ENCODE measurements at regions not wholly inside any gene's neighbourhood (a gene's known extent, or its start where the extent isn't known, plus 50 kb on each side); places are given as distances from the start of the nearest gene placed in this dataset.
"Not testable (repeated sequence)": the region's sequence is repeated elsewhere in the genome, so short reads cannot be mapped to it uniquely, and the experiment has no call there.

GRCh38 chr6:74256781-74257180 is 560.8 kb downstream of the CD109 start:
- no peak for DNase-seq

GRCh38 chr6:74256381-74256780 is 560.4 kb downstream of the CD109 start:
- no peak for DNase-seq

- DNase-seq: not testable (repeated sequence)
These were observed 559.0 kb downstream of the CD109 start for GRCh38 chr6:74255007-74255406.

- DNase-seq: not testable (repeated sequence)
These were observed 558.1 kb downstream of the CD109 start for GRCh38 chr6:74254147-74254546.

GRCh38 chr6:74253261-74253660 is 557.3 kb downstream of the CD109 start:
- DNase-seq: no peak

- no peak for DNase-seq
These were observed 554.3 kb downstream of the CD109 start for GRCh38 chr6:74250161-74250818.

GRCh38 chr6:74249658-74250057 is 553.7 kb downstream of the CD109 start:
- DNase-seq: no peak

- no peak for DNase-seq
These were observed 553.0 kb downstream of the CD109 start for GRCh38 chr6:74248966-74249365.

GRCh38 chr6:74222768-74223333 is 526.8 kb downstream of the CD109 start:
- no peak for DNase-seq

- DNase-seq: no peak
These were observed 518.0 kb downstream of the CD109 start for GRCh38 chr6:74213995-74214394.

GRCh38 chr6:74208239-74208638 is 512.2 kb downstream of the CD109 start:
- no peak for DNase-seq

- no peak for DNase-seq
These were observed 503.4 kb downstream of the CD109 start for GRCh38 chr6:74199215-74199915.

- no peak for DNase-seq
These were observed 501.3 kb downstream of the CD109 start for GRCh38 chr6:74197310-74197709.

- no peak for DNase-seq
These were observed 491.8 kb downstream of the CD109 start for GRCh38 chr6:74187811-74188210.

GRCh38 chr6:74182992-74183391 is 487.0 kb downstream of the CD109 start:
- no peak for DNase-seq

- DNase-seq: no peak
These were observed 485.5 kb downstream of the CD109 start for GRCh38 chr6:74181471-74181870.

- DNase-seq: no peak
These were observed 481.5 kb downstream of the CD109 start for GRCh38 chr6:74177506-74177905.

- not testable (repeated sequence) for DNase-seq
These were observed 474.5 kb downstream of the CD109 start for GRCh38 chr6:74170550-74170949.

- no peak for DNase-seq
These were observed 474.1 kb downstream of the CD109 start for GRCh38 chr6:74170118-74170517.

GRCh38 chr6:74167976-74168375 is 472.0 kb downstream of the CD109 start:
- no peak for DNase-seq

- no peak for DNase-seq
These were observed 471.5 kb downstream of the CD109 start for GRCh38 chr6:74167511-74167910.

- no peak for DNase-seq
These were observed 470.8 kb downstream of the CD109 start for GRCh38 chr6:74166849-74167248.

- DNase-seq: no peak
These were observed 465.4 kb downstream of the CD109 start for GRCh38 chr6:74161380-74161779.

GRCh38 chr6:74152096-74152675 is 456.2 kb downstream of the CD109 start:
- no peak for DNase-seq
